ENCODE measurements at regions not wholly inside any gene's neighbourhood (a gene's known extent, or its start where the extent isn't known, plus 50 kb on each side); places are given as distances from the start of the nearest gene placed in this dataset.

GRCh38 chr4:186946682-186947294, 223.1 kb upstream of the FAT1 start:
- Mint-ChIP-seq H3K9me3 (peaks cover 22 to 24% of the 10 kb centered on the region in 2 donors), H3K27ac (no peak overlapping the region), H3K4me3 (no peak overlapping the region), H3K4me1 (no peaks in the 10 kb centered on the region), H3K27me3 (ENCODE audit: low read depth in 2 of 2) (no peaks in the 10 kb centered on the region), H3K36me3 (peaks cover 6% of the 10 kb centered on the region)
- 77% methylated on average over 11 of the region's 11 CpGs for WGBS (ENCODE audit: insufficient coverage)
- H3K27ac ChIP-seq (ENCODE audit: low read length) = no peak overlapping the region
- no peak for TF ChIP-seq CTCF (IDR thresholded peaks at IDR 0.05)
- intact Hi-C loops (cut with micrococcal nuclease) = no loop called here
- no peak overlapping the region for H3K4me3 ChIP-seq (ENCODE audit: low read length)
- H3K4me1 ChIP-seq (ENCODE audit: control insufficient read depth, insufficient read depth, low read length) = no peaks in the 10 kb centered on the region
- H3K27me3 ChIP-seq (ENCODE audit: control insufficient read depth, insufficient read depth, low read length) = no peaks in the 10 kb centered on the region
- ATAC-seq = no peak
- no peaks in the 10 kb centered on the region for H3K36me3 ChIP-seq (ENCODE audit: control insufficient read depth, insufficient read depth, low read length)
- H3K9me3 ChIP-seq (ENCODE audit: control insufficient read depth, insufficient read depth, low read length) = no peaks in the 10 kb centered on the region
- no peak for DNase-seq

GRCh38 chr4:186948361-186949242, 224.9 kb upstream of the FAT1 start:
- Histone ChIP-seq H3K27me3 (ENCODE audit: control insufficient read depth, insufficient read depth, low read length) (no peaks in the 10 kb centered on the region), H3K27ac (ENCODE audit: low read length) (no peak overlapping the region), H3K9me3 (ENCODE audit: control insufficient read depth, insufficient read depth, low read length) (peaks cover 1% of the 10 kb centered on the region), H3K36me3 (ENCODE audit: control insufficient read depth, insufficient read depth, low read length) (no peaks in the 10 kb centered on the region), H3K4me1 (ENCODE audit: control insufficient read depth, insufficient read depth, low read length) (no peaks in the 10 kb centered on the region), H3K4me3 (ENCODE audit: low read length) (no peak overlapping the region)
- Mint-ChIP-seq H3K27me3 (ENCODE audit: low read depth in 2 of 2) (no peaks in the 10 kb centered on the region), H3K4me3 (no peak overlapping the region), H3K36me3 (peaks cover 6% of the 10 kb centered on the region), H3K27ac (no peak overlapping the region), H3K4me1 (no peaks in the 10 kb centered on the region), H3K9me3 (peaks cover 17 to 23% of the 10 kb centered on the region in 2 donors)
- ATAC-seq = no peak
- intact Hi-C loops (cut with micrococcal nuclease) = no loop called here
- WGBS (ENCODE audit: insufficient coverage) = 46% methylated on average over 13 of the region's 14 CpGs
- TF ChIP-seq CTCF (IDR thresholded peaks at IDR 0.05) = no peak
- DNase-seq = no peak

- H3K27me3 ChIP-seq (ENCODE audit: control insufficient read depth, insufficient read depth, low read length) = no peaks in the 10 kb centered on the region
- no peak overlapping the region for H3K4me3 ChIP-seq (ENCODE audit: low read length)
- no peak for TF ChIP-seq CTCF (IDR thresholded peaks at IDR 0.05)
- no peak for ATAC-seq
- no peak overlapping the region for H3K27ac ChIP-seq (ENCODE audit: low read length)
- H3K9me3 ChIP-seq (ENCODE audit: control insufficient read depth, insufficient read depth, low read length) = peaks cover 5% of the 10 kb centered on the region
- Mint-ChIP-seq H3K36me3 (peaks cover 13% of the 10 kb centered on the region), H3K9me3 (peaks cover 13 to 21% of the 10 kb centered on the region in 2 donors), H3K27ac (no peak overlapping the region), H3K4me1 (no peaks in the 10 kb centered on the region), H3K4me3 (no peak overlapping the region), H3K27me3 (ENCODE audit: low read depth in 2 of 2) (no peaks in the 10 kb centered on the region)
- H3K36me3 ChIP-seq (ENCODE audit: control insufficient read depth, insufficient read depth, low read length) = no peaks in the 10 kb centered on the region
- no peaks in the 10 kb centered on the region for H3K4me1 ChIP-seq (ENCODE audit: control insufficient read depth, insufficient read depth, low read length)
- WGBS (ENCODE audit: insufficient coverage) = 84% methylated on average over 5 of the region's 6 CpGs
- intact Hi-C loops (cut with micrococcal nuclease) = no loop called here
- no peak for DNase-seq
These were observed 226.2 kb upstream of the FAT1 start for GRCh38 chr4:186949847-186950246.
